GM12878 (cell line): ENCODE measurements at regions not wholly inside any gene's neighbourhood (a gene's known extent, or its start where the extent isn't known, plus 50 kb on each side); places are given as distances from the start of the nearest gene placed in this dataset.

Experiments used
- ATAC-seq: fragments of 200-7000 bp; cut with Tn5 transposase; 3 replicates; pipeline ENCODE4 v1.9.1; 2020; ENCODE audit warnings: mild to moderate bottlenecking, moderate library complexity
- BruUV-seq: library from RNA; stranded (reverse); fragments of 400-500 nt; replicated peaks from 2 replicates; lab custom pipeline; 2021; lab: Mats Ljungman, UMichigan
- CTCF ChIA-PET: fragments of 300-600 bp; sonication (Branson Sonifier 250); formaldehyde crosslinking; extraction: SDS; loops from one replicate; lab custom pipeline; 2021; ENCODE audit warnings: inconsistent platforms; lab: Yijun Ruan, JAX
- POLR2A ChIA-PET: fragments of 350-600 bp; formaldehyde crosslinking; extraction: SDS; loops from one replicate; lab custom pipeline; 2021; ENCODE audit warnings: inconsistent platforms; lab: Charles Lee
- RAD21 ChIA-PET: fragments of 300-600 bp; sonication (Branson Sonifier 250); formaldehyde crosslinking; loops from one replicate; lab custom pipeline; 2023; ENCODE audit warnings: antibody characterized with exemption; ENCODE audit not compliant: unreplicated experiment; lab: Charles Lee
- SMC1A ChIA-PET: fragments of 300-600 bp; sonication (Branson Sonifier 250); formaldehyde crosslinking; loops from one replicate; lab custom pipeline; 2023; ENCODE audit not compliant: unreplicated experiment, uncharacterized antibody; lab: Charles Lee
- DNase-seq: peaks from one replicate; pipeline ENCODE4 v3.0.0-alpha.2; 2011; ENCODE audit warnings: low read depth, low spot score
- FAIRE-seq: peaks from 3 replicates; lab custom pipeline; 2011; peaks lifted over from hg19 to GRCh38; lab: Jason Lieb, UNC
- H2AFZ ChIP-seq: 2 replicates; pipeline ENCODE4 v1.6.0; 2011; ENCODE audit warnings: low read depth, low read length, control low read depth; ENCODE audit not compliant: control insufficient read depth
- H3K27ac ChIP-seq: 2 replicates; pipeline ENCODE4 v1.5.1; 2011; ENCODE audit warnings: control low read depth; ENCODE audit not compliant: control insufficient read depth, insufficient read depth
- H3K27me3 ChIP-seq, 2 experiments: replicated peaks in 1 of 2; 2 replicates each; pipeline versions ENCODE4 v1.6.0 to v1.6.1; 2011; ENCODE audit warnings: low read length in 1 of 2; ENCODE audit not compliant: control insufficient read depth in 2 of 2, insufficient read depth in 2 of 2
- H3K36me3 ChIP-seq, 2 experiments: 2 replicates each; pipeline ENCODE4 v1.5.1; 2011; ENCODE audit warnings: low read length in 1 of 2; ENCODE audit not compliant: control insufficient read depth in 2 of 2, insufficient read depth in 2 of 2
- H3K4me1 ChIP-seq: 2 replicates; pipeline ENCODE4 v1.6.1; 2011; ENCODE audit warnings: mild to moderate bottlenecking, low read length, moderate library complexity, mixed read lengths; ENCODE audit not compliant: control insufficient read depth, insufficient read depth
- H3K4me2 ChIP-seq: 2 replicates; pipeline ENCODE4 v1.6.0; 2011; ENCODE audit warnings: control low read depth; ENCODE audit not compliant: control insufficient read depth, insufficient read depth
- H3K4me3 ChIP-seq: fragments of 200-600 bp; sonication (generic); 2 replicates; pipeline ENCODE4 v1.5.1; 2016
- H3K79me2 ChIP-seq: 2 replicates; pipeline ENCODE4 v1.6.0; 2011; ENCODE audit warnings: low read length; ENCODE audit not compliant: control insufficient read depth, insufficient read depth
- H3K9ac ChIP-seq: 2 replicates; pipeline ENCODE4 v1.8.0; 2011; ENCODE audit warnings: low read length, control low read depth, mixed read lengths; ENCODE audit not compliant: control insufficient read depth, insufficient read depth
- H3K9me3 ChIP-seq: replicated peaks from 3 replicates; pipeline ENCODE4 v1.5.1; 2011; ENCODE audit warnings: mild to moderate bottlenecking, low read length; ENCODE audit not compliant: control insufficient read depth, insufficient read depth
- H4K20me1 ChIP-seq: 2 replicates; pipeline ENCODE4 v1.6.0; 2011; ENCODE audit not compliant: control insufficient read depth, insufficient read depth
- CEBPZ ChIP-seq: fragments of 150-350 bp; IDR thresholded peaks from 2 replicates; pipeline ENCODE4 v1.6.1; 2016; ENCODE audit warnings: low read depth, low read length
- CREB1 ChIP-seq: IDR thresholded peaks from 2 replicates; pipeline ENCODE4 v1.6.1; 2012; ENCODE audit warnings: low read depth, mild to moderate bottlenecking, inconsistent platforms
- EZH2 ChIP-seq: IDR thresholded peaks from 2 replicates; pipeline ENCODE4 v1.6.1; 2012; ENCODE audit warnings: low read depth, mild to moderate bottlenecking, control low read depth, inconsistent platforms, low read length, borderline replicate concordance; ENCODE audit not compliant: control insufficient read depth
- HSF1 ChIP-seq: fragments of 150-350 bp; IDR thresholded peaks from 2 replicates; pipeline ENCODE4 v1.6.1; 2014; ENCODE audit warnings: mild to moderate bottlenecking, low read depth, low read length
- IRF5 ChIP-seq: fragments of 450-650 bp; IDR thresholded peaks from 2 replicates; pipeline ENCODE4 v1.6.1; 2017; ENCODE audit warnings: borderline replicate concordance
- JUND ChIP-seq: IDR thresholded peaks from 2 replicates; pipeline ENCODE4 v1.6.1; 2012; ENCODE audit warnings: low read depth, mild to moderate bottlenecking, low read length, improper control_type of control experiment, moderate library complexity
- NFXL1 ChIP-seq: fragments of 450-650 bp; IDR thresholded peaks from 2 replicates; pipeline ENCODE4 v1.6.1; 2017; ENCODE audit warnings: antibody characterized with exemption, mild to moderate bottlenecking, borderline replicate concordance
- SUZ12 ChIP-seq: fragments of 200-600 bp; sonication (generic); IDR thresholded peaks from one replicate; pipeline ENCODE4 v1.6.1; 2018; ENCODE audit warnings: antibody characterized with exemption, mild to moderate bottlenecking; ENCODE audit not compliant: unreplicated experiment
- WRNIP1 ChIP-seq: IDR thresholded peaks from 2 replicates; pipeline ENCODE4 v1.6.1; 2011; ENCODE audit warnings: low read depth, low read length, improper control_type of control experiment, borderline replicate concordance
- ZNF217 ChIP-seq: fragments of 450-650 bp; IDR thresholded peaks from 2 replicates; pipeline ENCODE4 v1.6.1; 2017; ENCODE audit warnings: antibody characterized with exemption, mild to moderate bottlenecking
- WGBS: methylation state at CpG from one replicate; pipeline ENCODE4 v1.1.6; 2016; ENCODE audit warnings: low lambda C conversion rate; ENCODE audit not compliant: insufficient replicate concordance, insufficient coverage; ENCODE audit errors: missing lambda C conversion rate; 5-methylcytosine and 5-hydroxymethylcytosine counted together
- in situ Hi-C: fragments of 300-500 bp; cut with MboI; formaldehyde crosslinking; loops from 9 replicates; pipeline ENCODE4 v1.14.3; 2018; ENCODE audit warnings: mixed read lengths
- intact Hi-C: fragments of 100-400 bp; cut with micrococcal nuclease; formaldehyde crosslinking; loops from one replicate; pipeline ENCODE4 v1.14.2; 2022; ENCODE audit not compliant: unreplicated experiment
- TF ChIP-seq, protein P1 (sequence below), 3 experiments: IDR thresholded peaks in 2 of 3; conservative IDR thresholded peaks in 1 of 3; 2 replicates each; pipeline ENCODE4 v1.5.1; 2011; ENCODE audit warnings: low read depth in 3 of 3, low read length in 3 of 3, mild to moderate bottlenecking in 3 of 3, control low read depth in 2 of 3, moderate library complexity in 2 of 3, inconsistent platforms in 1 of 3, mixed read lengths in 1 of 3; ENCODE audit not compliant: control insufficient read depth in 2 of 3, insufficient read depth in 1 of 3; ENCODE audit errors: extremely low read depth in 1 of 3
- TF ChIP-seq, protein P2 (sequence below): IDR thresholded peaks from 2 replicates; pipeline ENCODE4 v1.6.1; 2012; ENCODE audit warnings: mild to moderate bottlenecking, low read depth, low read length

DNA sequence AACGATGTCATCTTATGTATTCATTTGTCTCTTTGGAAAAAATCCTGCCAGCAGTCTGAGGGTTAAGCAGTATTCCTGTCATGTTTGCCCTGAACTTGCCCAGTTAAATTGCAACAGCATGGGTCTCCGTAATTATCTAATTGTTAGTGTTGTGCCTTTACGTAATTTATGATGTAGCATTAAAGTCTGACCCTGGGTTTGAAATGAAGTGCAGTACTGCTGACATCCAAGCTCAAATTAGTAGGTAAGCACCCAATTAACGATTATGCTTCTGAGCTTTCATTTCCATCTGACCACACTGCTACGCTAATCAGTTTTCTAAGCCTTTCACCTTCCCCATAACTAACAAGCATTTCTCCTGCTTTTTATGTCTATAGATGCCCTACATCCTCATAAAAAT lies 241.8 kb downstream of the ARRDC4 start:
- ATAC-seq (no peak), DNase-seq (no peak), FAIRE-seq (no peak)
- intact Hi-C loops = no loop called here
- H3K36me3 ChIP-seq = no peaks in the 10 kb centered on the region
- no peak overlapping the region for H2AFZ ChIP-seq
- ChIA-PET POLR2A (no interaction called here), RAD21 (no interaction called here), CTCF (no interaction called here), SMC1A (no interaction called here)
- no peak overlapping the region for H3K27ac ChIP-seq
- no peaks in the 10 kb centered on the region for H3K9me3 ChIP-seq
- H3K4me3 ChIP-seq = no peak overlapping the region
- in situ Hi-C loops = no loop called here
- H3K9ac ChIP-seq = no peak overlapping the region
- no peaks in the 10 kb centered on the region for H3K4me1 ChIP-seq
- no peak overlapping the region for H3K4me2 ChIP-seq
- no TSS peak for BruUV-seq
- no peaks in the 10 kb centered on the region for H3K27me3 ChIP-seq
- no peaks in the 10 kb centered on the region for H3K79me2 ChIP-seq
- 30% methylated on average over 5 of the region's 5 CpGs for WGBS
- no peaks in the 10 kb centered on the region for H4K20me1 ChIP-seq
- TF ChIP-seq JUND = no peak
- TF ChIP-seq, protein P1, sequence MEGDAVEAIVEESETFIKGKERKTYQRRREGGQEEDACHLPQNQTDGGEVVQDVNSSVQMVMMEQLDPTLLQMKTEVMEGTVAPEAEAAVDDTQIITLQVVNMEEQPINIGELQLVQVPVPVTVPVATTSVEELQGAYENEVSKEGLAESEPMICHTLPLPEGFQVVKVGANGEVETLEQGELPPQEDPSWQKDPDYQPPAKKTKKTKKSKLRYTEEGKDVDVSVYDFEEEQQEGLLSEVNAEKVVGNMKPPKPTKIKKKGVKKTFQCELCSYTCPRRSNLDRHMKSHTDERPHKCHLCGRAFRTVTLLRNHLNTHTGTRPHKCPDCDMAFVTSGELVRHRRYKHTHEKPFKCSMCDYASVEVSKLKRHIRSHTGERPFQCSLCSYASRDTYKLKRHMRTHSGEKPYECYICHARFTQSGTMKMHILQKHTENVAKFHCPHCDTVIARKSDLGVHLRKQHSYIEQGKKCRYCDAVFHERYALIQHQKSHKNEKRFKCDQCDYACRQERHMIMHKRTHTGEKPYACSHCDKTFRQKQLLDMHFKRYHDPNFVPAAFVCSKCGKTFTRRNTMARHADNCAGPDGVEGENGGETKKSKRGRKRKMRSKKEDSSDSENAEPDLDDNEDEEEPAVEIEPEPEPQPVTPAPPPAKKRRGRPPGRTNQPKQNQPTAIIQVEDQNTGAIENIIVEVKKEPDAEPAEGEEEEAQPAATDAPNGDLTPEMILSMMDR (IDR thresholded peaks at IDR 0.05 in 2 of 3, conservative IDR thresholded peaks at IDR 0.05 in 1 of 3; ENCODE audit: control insufficient read depth in 2 of 3, extremely low read depth in 1 of 3, insufficient read depth in 1 of 3, low read depth in 3 of 3, low read length in 3 of 3) = no peak
- TF ChIP-seq ZNF217 = no peak
- no peak for TF ChIP-seq HSF1
- TF ChIP-seq CREB1 = no peak
- TF ChIP-seq IRF5 = no peak
- TF ChIP-seq, protein P2, sequence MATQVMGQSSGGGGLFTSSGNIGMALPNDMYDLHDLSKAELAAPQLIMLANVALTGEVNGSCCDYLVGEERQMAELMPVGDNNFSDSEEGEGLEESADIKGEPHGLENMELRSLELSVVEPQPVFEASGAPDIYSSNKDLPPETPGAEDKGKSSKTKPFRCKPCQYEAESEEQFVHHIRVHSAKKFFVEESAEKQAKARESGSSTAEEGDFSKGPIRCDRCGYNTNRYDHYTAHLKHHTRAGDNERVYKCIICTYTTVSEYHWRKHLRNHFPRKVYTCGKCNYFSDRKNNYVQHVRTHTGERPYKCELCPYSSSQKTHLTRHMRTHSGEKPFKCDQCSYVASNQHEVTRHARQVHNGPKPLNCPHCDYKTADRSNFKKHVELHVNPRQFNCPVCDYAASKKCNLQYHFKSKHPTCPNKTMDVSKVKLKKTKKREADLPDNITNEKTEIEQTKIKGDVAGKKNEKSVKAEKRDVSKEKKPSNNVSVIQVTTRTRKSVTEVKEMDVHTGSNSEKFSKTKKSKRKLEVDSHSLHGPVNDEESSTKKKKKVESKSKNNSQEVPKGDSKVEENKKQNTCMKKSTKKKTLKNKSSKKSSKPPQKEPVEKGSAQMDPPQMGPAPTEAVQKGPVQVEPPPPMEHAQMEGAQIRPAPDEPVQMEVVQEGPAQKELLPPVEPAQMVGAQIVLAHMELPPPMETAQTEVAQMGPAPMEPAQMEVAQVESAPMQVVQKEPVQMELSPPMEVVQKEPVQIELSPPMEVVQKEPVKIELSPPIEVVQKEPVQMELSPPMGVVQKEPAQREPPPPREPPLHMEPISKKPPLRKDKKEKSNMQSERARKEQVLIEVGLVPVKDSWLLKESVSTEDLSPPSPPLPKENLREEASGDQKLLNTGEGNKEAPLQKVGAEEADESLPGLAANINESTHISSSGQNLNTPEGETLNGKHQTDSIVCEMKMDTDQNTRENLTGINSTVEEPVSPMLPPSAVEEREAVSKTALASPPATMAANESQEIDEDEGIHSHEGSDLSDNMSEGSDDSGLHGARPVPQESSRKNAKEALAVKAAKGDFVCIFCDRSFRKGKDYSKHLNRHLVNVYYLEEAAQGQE = no peak
- no peak for TF ChIP-seq EZH2
- no peak for TF ChIP-seq CEBPZ
- TF ChIP-seq WRNIP1 = no peak
- no peak for TF ChIP-seq SUZ12
- no peak for TF ChIP-seq NFXL1
